ENCODE measurements at regions not wholly inside any gene's neighbourhood (a gene's known extent, or its start where the extent isn't known, plus 50 kb on each side); places are given as distances from the start of the nearest gene placed in this dataset.
"Not testable (repeated sequence)": the region's sequence is repeated elsewhere in the genome, so short reads cannot be mapped to it uniquely, and the experiment has no call there.

DNA sequence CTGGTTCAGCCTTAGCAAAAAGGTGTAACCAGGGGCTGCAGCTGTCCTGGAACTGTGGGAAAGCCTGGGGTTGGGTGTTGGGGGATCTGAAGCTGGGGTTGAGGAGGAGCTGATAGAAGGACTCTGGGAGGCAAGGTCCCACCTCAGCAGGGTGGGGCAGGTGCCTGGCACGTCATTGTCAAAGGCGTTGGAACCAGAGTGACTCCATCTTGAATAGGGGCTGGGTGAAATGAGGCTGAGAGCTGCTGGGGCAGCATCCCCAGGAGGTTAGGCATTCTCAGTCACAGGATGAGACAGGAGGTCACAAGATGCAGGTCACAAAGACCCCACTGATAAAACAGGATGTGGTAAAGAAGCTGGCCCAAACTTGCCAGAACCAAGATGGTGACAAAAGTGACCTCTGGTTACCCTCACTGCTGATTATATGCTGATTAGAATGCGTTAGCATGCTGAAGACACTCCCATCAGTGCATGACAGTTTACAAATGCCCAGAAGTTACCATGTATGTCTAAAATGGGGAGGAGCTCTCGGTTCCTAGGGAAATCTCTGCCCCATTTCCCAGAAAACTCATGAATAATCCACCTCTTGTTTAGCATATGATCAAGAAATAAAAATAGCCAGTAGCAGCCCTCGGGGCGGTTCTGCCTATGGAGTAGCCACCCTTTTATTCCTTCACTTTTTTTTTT, 85.4 kb downstream of the IER5 start:
- DNase-seq: no peak

DNA sequence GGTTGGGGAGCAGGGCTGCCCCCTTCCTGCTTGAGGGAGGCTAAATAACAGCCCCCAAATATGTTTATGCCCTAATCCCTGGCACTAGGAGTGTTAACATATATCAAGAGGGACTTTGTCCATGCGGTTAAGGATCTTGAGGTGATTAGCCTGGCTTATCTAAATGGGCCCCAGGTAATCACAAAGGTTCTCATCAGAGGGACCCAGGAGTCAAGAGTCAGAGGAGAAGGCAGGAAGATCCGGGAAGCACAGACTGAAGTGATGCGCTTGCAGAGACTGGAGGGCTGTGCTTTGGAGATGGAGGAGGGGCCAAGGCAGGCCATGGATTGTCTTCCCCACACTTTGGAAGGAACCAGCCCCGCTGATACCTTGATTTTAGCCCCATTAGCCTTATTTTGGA, 86.4 kb downstream of the IER5 start:
- DNase-seq: no peak

DNA sequence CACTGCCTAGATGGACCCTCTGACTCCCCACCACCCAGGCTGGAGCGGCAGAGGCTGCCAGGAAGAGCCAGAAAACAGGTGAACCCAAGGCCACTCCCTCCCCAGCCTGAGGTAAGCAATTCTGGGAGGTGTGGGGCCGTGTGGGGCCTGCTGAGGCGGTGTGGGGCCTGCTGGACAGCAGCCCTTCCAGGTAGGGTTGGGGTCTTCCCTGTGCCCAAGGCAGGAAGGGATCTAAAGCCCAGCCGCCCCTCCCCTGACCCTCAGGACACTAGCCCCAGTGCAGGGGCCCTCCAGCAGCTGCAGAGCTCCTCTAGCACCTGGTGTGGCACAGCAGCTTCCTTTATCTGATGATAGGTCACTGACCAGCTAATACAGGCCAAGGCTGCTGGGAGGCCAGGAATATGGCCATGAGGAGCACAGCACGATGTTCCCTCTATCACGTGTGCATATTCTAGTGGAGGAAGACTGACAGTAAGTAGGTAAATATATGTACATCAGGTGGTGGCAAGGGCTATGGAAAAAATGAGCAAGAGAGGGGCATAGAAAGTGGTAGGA, 86.9 kb downstream of the IER5 start:
- no peak for DNase-seq

- no peak for DNase-seq
Measured at GRCh38 chr1:181175955-181176354, 87.5 kb downstream of the IER5 start.

- no peak for DNase-seq
Measured at GRCh38 chr1:181178241-181178879, 89.9 kb downstream of the IER5 start.

- no peak for DNase-seq
Measured at GRCh38 chr1:181179279-181179986, 90.9 kb downstream of the IER5 start.

DNA sequence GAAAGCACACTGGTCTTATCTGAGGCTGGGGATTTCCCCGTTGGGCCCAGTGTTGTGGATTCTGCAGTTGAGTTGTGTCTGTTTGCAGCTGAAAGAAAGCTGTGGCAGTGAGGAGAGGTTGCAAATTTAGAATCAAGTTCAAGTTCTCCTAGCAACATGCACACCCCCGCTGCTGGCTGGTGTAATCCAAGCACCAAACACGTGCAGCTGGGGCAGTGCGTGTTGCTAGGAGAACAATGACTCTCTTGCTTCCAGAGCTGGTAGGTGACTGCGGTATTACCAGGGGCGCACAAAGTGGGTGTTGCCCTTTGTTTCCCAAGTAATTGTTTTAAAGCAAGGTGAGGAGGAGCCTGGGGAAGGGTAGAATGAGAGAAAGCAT, 91.5 kb downstream of the IER5 start:
- peak; percentile 30 for DNase-seq

- no peak for DNase-seq
Measured at GRCh38 chr1:181180407-181181031, 92.0 kb downstream of the IER5 start.

DNA sequence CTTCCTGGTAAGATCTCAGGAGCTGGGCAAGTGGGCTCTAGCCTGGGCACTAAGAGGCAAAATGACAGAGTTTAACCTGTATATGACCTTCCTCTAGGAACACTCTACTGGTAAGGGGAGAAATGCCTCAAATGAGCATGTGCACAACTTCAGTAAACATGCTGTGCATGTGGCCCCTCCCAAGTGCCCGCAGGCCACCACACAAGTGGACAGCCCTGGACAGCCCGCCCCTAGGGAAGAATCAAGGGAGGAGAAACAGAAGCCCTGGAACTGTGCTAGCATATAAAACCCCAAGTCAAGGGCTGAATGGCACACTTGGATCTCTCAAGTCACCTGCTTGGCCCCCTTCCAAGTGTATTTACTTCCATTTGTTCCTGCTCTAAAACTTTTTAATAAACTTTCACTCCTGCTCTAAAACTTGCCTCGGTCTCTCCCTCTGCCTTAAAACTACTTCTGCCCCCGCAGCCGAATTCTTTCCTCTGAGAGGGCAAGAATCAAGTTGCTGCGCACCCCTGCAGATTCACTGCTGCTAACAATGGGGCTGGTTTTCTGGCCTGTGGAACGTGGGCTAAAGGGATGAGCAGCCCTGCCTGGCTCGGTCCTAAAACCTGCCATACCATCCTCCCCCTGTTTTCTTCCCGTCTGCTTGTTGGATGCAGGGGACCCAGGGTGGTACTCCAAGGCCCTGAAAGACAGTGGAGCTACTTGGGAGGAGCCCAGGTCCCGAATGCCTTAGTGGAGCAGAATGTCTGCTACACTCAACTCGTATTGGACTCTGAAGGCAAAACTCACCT, 93.5 kb downstream of the IER5 start:
- DNase-seq: no peak

DNA sequence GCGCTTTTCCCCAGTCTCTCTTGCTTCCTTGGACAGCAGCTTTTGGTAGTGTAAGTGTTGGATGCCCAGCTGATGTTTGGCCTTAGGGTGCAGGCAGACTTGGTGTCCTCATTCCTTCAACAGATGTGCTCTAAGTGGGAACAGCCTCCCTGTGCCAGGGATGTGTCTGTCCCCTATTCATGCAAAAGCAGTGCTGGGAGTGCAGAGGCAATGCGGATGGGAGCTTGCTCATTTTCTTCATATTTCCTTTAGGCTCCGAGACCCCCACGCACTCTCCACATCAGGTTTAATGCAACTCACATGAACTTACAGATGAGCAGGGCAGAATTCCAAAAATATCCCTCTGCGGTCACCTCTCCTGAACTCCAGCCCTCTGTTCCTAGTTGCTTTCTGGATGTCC, 96.1 kb downstream of the IER5 start:
- DNase-seq: no peak

DNA sequence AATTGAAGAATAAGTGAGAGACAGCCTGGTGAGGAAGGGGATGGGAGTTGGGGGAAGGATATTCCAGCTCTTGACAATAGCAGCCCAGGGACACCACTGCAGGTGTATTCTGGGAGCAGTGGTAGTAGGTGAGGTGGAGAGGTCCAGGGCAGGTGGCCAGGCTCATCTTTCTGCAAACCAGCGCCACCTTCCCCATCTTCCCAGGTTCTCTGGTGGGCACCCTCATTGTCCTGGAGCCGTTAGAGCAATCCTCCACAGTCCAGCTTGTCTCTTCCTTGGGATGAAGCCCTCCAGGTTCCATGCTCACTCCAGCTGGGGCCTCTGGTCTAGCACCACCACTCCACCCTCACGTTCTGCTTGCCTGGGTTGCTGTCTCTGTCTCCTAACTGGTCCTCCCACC, 97.0 kb downstream of the IER5 start:
- DNase-seq: no peak

DNA sequence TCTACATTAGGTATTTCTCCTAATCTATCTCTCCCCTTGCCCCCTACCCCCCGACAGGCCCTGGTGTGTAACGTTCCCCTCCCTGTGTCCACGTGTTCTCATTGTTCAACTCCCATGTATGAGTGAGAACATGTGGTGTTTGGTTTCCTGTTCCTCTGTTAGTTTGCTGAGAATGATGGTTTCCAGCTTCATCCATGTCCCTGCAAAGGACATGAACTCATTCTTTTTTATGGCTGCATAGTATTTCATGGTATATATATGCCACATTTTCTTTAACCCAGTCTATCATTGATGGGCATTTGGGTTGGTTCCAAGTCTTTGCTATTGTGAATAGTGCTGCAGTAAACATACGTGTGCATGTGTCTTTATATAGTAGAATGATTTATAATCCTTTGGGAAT, 97.6 kb downstream of the IER5 start:
- DNase-seq: not testable (repeated sequence)

- no peak for DNase-seq
Measured at GRCh38 chr1:181187337-181188126, 99.0 kb downstream of the IER5 start.

DNA sequence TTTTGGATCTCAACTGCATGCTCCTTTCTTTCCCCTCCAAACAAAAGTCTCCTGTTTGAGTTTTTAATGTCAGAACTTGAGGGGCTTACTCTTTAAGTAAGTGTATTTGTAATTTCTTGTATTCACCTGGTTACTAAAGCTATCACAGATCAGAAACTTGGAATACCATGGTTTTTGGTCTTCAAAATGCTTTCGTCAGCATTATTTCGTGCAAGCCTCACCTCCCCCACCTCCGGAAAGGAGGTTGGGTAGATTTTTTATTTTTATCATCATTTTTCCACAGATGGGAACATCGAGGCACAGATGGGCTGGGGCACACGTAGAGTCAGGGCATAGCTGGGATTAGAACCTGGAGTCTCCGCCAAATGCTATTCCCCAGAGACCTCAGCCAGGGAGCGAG, 100.7 kb downstream of the IER5 start:
- no peak for DNase-seq

- peak; percentile 81 for DNase-seq
Measured at GRCh38 chr1:181189691-181190363, 101.3 kb downstream of the IER5 start.

DNA sequence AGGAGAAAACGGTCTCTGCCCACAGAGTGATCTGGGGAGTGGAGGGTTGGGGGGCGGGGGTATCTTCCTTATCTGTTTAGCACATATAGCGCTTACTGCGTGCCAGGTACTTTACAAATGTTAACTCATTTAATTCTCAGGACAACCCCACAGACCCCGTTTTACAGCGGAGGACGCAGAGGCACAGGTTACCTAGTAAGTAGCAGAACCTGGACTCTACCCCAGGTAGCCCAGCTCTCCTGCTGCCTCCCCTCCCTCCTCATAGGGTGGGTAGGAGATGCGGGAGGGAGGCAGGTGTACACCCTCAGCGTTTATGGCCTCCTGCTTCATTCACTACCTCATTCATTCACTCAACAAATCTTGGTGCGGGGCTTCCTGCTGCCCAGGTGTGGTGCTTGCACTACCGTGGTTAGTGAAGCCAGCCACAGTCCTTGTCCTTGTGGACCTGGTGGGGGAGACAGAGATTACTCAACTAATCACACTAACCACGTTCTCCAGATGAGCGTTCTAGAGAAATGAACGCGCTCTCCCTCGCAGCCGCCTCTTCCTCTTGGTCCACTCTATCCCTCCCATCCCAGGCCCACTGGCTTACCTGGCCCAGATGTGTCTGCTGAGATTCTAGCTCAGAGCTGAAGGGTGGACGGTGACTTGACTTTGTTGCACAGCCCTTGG, 102.0 kb downstream of the IER5 start:
- DNase-seq: no peak

GRCh38 chr1:181191494-181192040, 103.1 kb downstream of the IER5 start:
- DNase-seq: no peak

GRCh38 chr1:181192316-181192715, 103.8 kb downstream of the IER5 start:
- no peak for DNase-seq

GRCh38 chr1:181202986-181203555, 114.6 kb downstream of the IER5 start:
- DNase-seq: no peak

DNA sequence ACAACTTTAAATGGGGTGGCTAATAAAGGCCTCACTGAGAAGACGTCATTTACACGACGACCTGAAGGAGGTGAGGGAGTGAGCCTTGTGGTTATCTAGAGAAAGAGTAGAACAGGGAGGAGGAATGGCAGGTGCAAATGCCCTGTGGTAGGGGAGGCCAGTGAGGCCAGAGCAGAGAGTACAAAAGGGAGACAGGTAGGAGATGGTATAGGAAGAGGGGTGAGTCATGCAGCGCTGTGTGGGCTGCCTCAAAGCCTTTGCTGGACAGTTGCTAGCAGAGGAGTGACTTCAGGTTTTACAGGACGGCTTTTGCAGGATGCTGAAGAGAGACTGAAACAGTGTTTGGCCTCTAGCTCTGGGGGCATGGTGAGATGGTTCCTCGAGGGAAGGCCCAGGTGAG, 116.0 kb downstream of the IER5 start:
- DNase-seq: no peak
